PFSK-1 (cell line): ENCODE measurements at regions not wholly inside any gene's neighbourhood (a gene's known extent, or its start where the extent isn't known, plus 50 kb on each side); places are given as distances from the start of the nearest gene placed in this dataset.

Experiments
- FOXP2 ChIP-seq: optimal IDR thresholded peaks from 2 replicates; pipeline ENCODE3; 2011; ENCODE audit warnings: borderline replicate concordance, control low read depth, inconsistent platforms; ENCODE audit not compliant: insufficient read depth; ENCODE audit errors: extremely low read length, extremely low read depth
- POLR2AphosphoS5 ChIP-seq: IDR thresholded peaks from 2 replicates; pipeline ENCODE4 v1.6.1; 2012; ENCODE audit warnings: low read depth, mild to moderate bottlenecking, control low read depth, low read length, moderate library complexity
- SIN3A ChIP-seq: IDR thresholded peaks from 2 replicates; pipeline ENCODE4 v1.6.1; 2012; ENCODE audit warnings: mild to moderate bottlenecking, low read length, moderate library complexity, borderline replicate concordance; ENCODE audit not compliant: insufficient read depth
- TAF1 ChIP-seq: IDR thresholded peaks from 2 replicates; pipeline ENCODE4 v1.6.1; 2012; ENCODE audit warnings: low read length, control low read depth, borderline replicate concordance; ENCODE audit not compliant: insufficient read depth
- TF ChIP-seq, protein P1 (sequence below), 2 experiments: IDR thresholded peaks; 2 replicates each; pipeline versions ENCODE4 v1.6.1 to v1.8.0; 2011 to 2012; ENCODE audit warnings: low read depth in 2 of 2, low read length in 2 of 2, control low read depth in 1 of 2, inconsistent platforms in 1 of 2, mild to moderate bottlenecking in 1 of 2, moderate library complexity in 1 of 2; ENCODE audit not compliant: insufficient read depth in 1 of 2

DNA sequence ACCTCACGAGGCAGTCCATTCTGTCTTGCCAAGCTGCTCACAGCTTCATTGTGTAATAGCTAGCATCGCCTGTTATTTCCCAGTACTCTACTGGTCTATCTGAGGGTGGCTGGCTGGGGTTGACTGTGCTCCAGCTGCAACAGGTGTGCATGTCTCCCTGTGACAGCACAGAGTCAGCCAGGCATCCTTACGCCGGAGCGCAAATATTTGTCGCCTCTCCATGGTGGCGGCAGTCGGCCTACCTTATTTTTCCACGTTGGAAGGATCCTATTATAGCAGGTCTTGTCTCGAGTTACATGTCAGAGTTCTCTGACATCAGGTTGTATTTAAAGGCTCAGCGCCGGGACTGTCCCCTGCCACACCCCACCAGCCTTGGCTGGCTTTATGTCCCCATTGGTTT lies 307.1 kb downstream of the TLE3 start:
- TF ChIP-seq SIN3A (no peak), POLR2AphosphoS5 (no peak), FOXP2 (no peak)
- TF ChIP-seq, protein P1, sequence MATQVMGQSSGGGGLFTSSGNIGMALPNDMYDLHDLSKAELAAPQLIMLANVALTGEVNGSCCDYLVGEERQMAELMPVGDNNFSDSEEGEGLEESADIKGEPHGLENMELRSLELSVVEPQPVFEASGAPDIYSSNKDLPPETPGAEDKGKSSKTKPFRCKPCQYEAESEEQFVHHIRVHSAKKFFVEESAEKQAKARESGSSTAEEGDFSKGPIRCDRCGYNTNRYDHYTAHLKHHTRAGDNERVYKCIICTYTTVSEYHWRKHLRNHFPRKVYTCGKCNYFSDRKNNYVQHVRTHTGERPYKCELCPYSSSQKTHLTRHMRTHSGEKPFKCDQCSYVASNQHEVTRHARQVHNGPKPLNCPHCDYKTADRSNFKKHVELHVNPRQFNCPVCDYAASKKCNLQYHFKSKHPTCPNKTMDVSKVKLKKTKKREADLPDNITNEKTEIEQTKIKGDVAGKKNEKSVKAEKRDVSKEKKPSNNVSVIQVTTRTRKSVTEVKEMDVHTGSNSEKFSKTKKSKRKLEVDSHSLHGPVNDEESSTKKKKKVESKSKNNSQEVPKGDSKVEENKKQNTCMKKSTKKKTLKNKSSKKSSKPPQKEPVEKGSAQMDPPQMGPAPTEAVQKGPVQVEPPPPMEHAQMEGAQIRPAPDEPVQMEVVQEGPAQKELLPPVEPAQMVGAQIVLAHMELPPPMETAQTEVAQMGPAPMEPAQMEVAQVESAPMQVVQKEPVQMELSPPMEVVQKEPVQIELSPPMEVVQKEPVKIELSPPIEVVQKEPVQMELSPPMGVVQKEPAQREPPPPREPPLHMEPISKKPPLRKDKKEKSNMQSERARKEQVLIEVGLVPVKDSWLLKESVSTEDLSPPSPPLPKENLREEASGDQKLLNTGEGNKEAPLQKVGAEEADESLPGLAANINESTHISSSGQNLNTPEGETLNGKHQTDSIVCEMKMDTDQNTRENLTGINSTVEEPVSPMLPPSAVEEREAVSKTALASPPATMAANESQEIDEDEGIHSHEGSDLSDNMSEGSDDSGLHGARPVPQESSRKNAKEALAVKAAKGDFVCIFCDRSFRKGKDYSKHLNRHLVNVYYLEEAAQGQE (IDR thresholded peaks at IDR 0.05; ENCODE audit: insufficient read depth in 1 of 2, low read depth in 2 of 2, low read length in 2 of 2), result no peak

DNA sequence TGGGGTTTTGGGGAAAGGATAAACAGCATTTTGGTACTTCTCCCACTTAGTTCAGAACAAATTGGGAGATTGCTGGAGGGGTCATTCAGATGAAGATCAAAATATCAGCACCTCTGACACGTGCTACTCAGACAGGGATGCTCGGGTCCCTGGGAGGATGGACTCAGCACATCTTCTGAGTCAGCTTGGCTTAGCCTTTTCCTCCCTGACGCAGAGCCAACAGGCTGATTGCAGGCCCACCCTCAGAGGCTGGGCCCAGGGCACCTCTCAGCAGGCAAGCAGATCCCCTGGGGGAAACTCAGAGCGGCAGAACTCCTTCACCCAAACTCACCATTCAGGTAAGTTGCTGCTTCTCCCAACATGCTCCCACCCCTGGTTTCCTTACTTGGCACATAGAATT lies 304.9 kb downstream of the TLE3 start:
- TF ChIP-seq, protein P1 (IDR thresholded peaks at IDR 0.05; ENCODE audit: insufficient read depth in 1 of 2, low read depth in 2 of 2, low read length in 2 of 2), result no peak
- no peak for TF ChIP-seq TAF1
- no peak for TF ChIP-seq FOXP2
- no peak for TF ChIP-seq POLR2AphosphoS5
- TF ChIP-seq SIN3A, result no peak

DNA sequence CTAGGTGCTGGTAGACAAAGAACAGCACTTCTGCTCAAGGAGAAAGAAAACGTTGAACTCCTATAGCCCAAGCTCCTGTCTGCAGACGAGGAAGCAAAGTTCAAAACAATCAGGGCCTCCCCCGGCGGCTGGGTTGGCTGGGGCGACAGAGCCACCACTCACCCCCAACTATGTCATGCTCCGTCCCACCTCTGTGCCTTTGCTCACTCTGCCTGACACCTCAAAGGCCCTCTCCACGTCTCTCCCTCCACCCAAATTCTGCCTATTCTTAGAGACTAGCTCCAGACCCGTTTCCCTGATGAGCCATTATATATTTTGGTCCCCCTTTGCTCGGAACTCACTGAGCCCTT lies 304.3 kb downstream of the TLE3 start:
- TF ChIP-seq TAF1 (no peak), SIN3A (no peak), POLR2AphosphoS5 (no peak), FOXP2 (no peak)
- TF ChIP-seq, protein P1 (IDR thresholded peaks at IDR 0.05; ENCODE audit: insufficient read depth in 1 of 2, low read depth in 2 of 2, low read length in 2 of 2), result no peak

DNA sequence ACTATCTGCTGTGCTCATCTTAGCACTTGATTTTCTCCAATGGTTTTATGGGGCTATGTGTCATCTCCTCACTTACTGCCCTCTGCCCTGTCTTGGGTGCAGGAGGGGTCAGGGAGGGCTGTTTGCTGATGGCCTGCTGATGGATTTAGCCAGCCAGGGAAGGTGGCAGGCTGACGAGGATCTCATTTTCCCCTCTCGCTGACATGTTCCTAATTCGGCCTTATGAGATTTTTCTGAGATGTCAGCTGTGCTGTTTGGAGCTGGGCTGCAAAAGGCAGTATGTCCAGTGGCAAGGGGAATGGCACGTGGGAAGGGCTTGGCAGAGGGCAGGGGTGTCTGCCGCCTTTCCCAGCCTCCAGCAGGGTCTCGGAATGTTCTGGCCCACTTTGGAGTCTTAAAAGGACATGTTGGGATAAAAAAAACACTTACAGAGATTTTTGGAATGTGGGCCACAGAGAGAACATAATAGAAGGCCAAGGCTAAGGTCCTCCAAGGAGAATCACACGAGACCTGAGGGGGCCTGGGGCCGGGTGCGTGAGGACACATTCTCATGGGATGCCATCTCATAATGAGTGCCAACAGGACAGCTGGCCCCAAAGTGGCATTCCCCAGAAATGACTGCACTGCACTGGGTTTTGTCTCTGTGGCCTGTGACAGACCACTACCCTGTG lies 303.8 kb downstream of the TLE3 start:
- TF ChIP-seq SIN3A (no peak), TAF1 (no peak), POLR2AphosphoS5 (no peak)
- TF ChIP-seq, protein P1 (IDR thresholded peaks at IDR 0.05; ENCODE audit: insufficient read depth in 1 of 2, low read depth in 2 of 2, low read length in 2 of 2), result no peak
